Panc1 (cell line): ENCODE measurements at regions not wholly inside any gene's neighbourhood (a gene's known extent, or its start where the extent isn't known, plus 50 kb on each side); places are given as distances from the start of the nearest gene placed in this dataset.

Experiments used
- ATAC-seq: fragments of 200-7000 bp; cut with Tn5 transposase; 2 replicates; pipeline ENCODE4 v1.9.1; 2020; ENCODE audit warnings: mild to moderate bottlenecking, moderate library complexity
- BruUV-seq: library from RNA; stranded (reverse); fragments of 400-500 nt; replicated peaks from 2 replicates; lab custom pipeline; 2021; lab: Mats Ljungman, UMichigan
- CTCF ChIA-PET: fragments of 300-600 bp; sonication (Branson Sonifier 250); formaldehyde crosslinking; loops from one replicate; lab custom pipeline; 2022; ENCODE audit warnings: antibody characterized with exemption; lab: Charles Lee
- POLR2A ChIA-PET: fragments of 300-600 bp; sonication (Branson Sonifier 250); formaldehyde crosslinking; loops from one replicate; lab custom pipeline; 2022; ENCODE audit warnings: antibody characterized with exemption; lab: Charles Lee
- DNase-seq: peaks from one replicate; pipeline ENCODE4 v3.0.0-alpha.2; 2010; ENCODE audit warnings: low read depth, low spot score
- H3K27ac ChIP-seq: 2 replicates; pipeline ENCODE4 v1.5.1; 2011; ENCODE audit warnings: mild to moderate bottlenecking, low read length, inconsistent platforms
- H3K27me3 ChIP-seq: fragments of 200-500 bp; sonication (Bioruptor generic); 2 replicates; pipeline ENCODE4 v1.6.0; 2014; ENCODE audit warnings: low read length, inconsistent platforms; ENCODE audit not compliant: control insufficient read depth, insufficient read depth
- H3K36me3 ChIP-seq: fragments of 200-500 bp; sonication (Bioruptor generic); 2 replicates; pipeline ENCODE4 v1.5.1; 2014; ENCODE audit warnings: inconsistent platforms, mild to moderate bottlenecking, low read length, moderate library complexity; ENCODE audit not compliant: control insufficient read depth, insufficient read depth
- H3K4me1 ChIP-seq: 2 replicates; pipeline ENCODE4 v1.5.1; 2011; ENCODE audit warnings: inconsistent platforms, mild to moderate bottlenecking, low read length, moderate library complexity; ENCODE audit not compliant: control insufficient read depth, insufficient read depth
- H3K4me3 ChIP-seq, 2 experiments: 2 replicates each; pipeline ENCODE4 v1.5.1; 2011 to 2012; ENCODE audit warnings: low read depth in 2 of 2, low read length in 2 of 2, mild to moderate bottlenecking in 2 of 2, inconsistent platforms in 1 of 2, moderate library complexity in 1 of 2
- H3K9me3 ChIP-seq: fragments of 200-500 bp; sonication (Bioruptor generic); 2 replicates; pipeline ENCODE4 v1.5.1; 2014; ENCODE audit warnings: low read depth, mild to moderate bottlenecking, inconsistent platforms, low read length, moderate library complexity; ENCODE audit not compliant: control insufficient read depth, insufficient read depth
- POLR2AphosphoS5 ChIP-seq: IDR thresholded peaks from 2 replicates; pipeline ENCODE4 v1.6.1; 2012; ENCODE audit warnings: mild to moderate bottlenecking, low read depth, low read length, moderate library complexity
- SIN3A ChIP-seq: IDR thresholded peaks from 2 replicates; pipeline ENCODE4 v1.6.1; 2012; ENCODE audit warnings: low read depth, mild to moderate bottlenecking, low read length, moderate library complexity, borderline replicate concordance; ENCODE audit not compliant: insufficient read depth
- TCF7L2 ChIP-seq: IDR thresholded peaks from 2 replicates; pipeline ENCODE4 v1.6.1; 2011; ENCODE audit warnings: mild to moderate bottlenecking, low read depth, low read length, inconsistent platforms
- in situ Hi-C: cut with HindIII; loops from 2 replicates; pipeline ENCODE4 v1.10.0; 2016; ENCODE audit warnings: low sequenced_read_pairs, low pct_unique_long_range_greater_than_20kb
- intact Hi-C: fragments of 100-400 bp; cut with micrococcal nuclease; formaldehyde crosslinking; loops from one replicate; pipeline ENCODE4 v1.10.0; 2022; ENCODE audit not compliant: unreplicated experiment
- TF ChIP-seq, protein P1 (sequence below): fragments of 450-650 bp; IDR thresholded peaks from 2 replicates; pipeline ENCODE4 v1.5.1; 2017; ENCODE audit warnings: mild to moderate bottlenecking
- TF ChIP-seq, protein P2 (sequence below), 2 experiments: IDR thresholded peaks; 2 replicates each; pipeline ENCODE4 v1.6.1; 2011 to 2012; ENCODE audit warnings: low read depth in 2 of 2, control low read depth in 1 of 2, low read length in 1 of 2, mild to moderate bottlenecking in 1 of 2, moderate library complexity in 1 of 2; ENCODE audit not compliant: insufficient read depth in 1 of 2

DNA sequence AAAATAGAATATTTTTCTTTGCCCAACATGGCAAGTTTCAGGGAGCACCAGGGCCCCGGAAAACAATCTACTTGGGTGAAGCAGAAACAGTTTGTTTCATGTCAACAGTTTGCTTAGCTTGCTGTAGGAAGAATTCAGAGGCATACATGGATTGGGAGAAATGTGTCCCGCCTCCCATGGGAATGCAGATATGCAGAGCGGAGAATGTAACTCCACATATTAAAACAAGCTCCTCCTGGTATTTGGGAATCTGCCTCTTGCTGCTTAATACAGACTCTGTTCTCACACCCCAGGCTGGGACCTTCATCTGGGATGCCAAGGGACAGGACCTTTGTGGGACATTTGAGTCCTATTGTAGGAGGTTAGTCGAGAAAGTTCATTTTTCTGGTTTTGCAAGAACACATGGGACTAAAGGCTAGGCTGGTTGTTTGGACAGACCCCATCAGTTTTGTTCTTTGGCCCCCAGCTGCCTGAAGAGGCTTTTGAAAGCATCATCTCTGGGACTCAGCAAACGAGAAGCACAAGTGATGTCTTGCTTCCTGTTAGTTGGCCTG is 220.5 kb upstream of the ADRA1B start:
- no peaks in the 10 kb centered on the region for H3K4me1 ChIP-seq
- H3K36me3 ChIP-seq, result no peaks in the 10 kb centered on the region
- no peaks in the 10 kb centered on the region for H3K9me3 ChIP-seq
- DNase-seq (no peak), ATAC-seq (no peak)
- ChIA-PET CTCF (no interaction called here), POLR2A (no interaction called here)
- no TSS peak for BruUV-seq
- H3K4me3 ChIP-seq, result no peak overlapping the region
- no peak overlapping the region for H3K27ac ChIP-seq
- H3K27me3 ChIP-seq, result no peaks in the 10 kb centered on the region
- no peak for TF ChIP-seq POLR2AphosphoS5
- intact Hi-C loops (no loop called here), in situ Hi-C loops (no loop called here)

DNA sequence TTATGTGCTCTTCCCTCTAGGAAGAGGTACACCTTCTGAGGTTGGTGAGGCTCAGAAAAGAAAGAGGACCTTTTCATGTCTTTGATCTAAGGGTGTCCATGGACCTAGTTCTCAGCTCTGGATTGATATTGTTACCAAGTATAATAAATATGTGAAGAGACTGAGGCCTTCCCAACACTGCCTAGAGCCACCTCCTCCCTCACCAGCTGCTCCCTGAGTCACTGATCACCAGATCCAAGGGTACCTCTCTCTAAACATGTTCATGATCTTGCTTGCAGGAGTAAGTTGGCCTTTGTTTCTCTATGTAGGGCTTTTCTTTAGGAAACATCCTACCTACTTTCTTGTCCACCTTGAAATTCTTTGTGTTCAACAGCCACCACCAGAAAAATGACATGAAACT is 218.8 kb upstream of the ADRA1B start:
- ATAC-seq, result no peak
- DNase-seq, result no peak
- in situ Hi-C loops, result no loop called here
- no peaks in the 10 kb centered on the region for H3K36me3 ChIP-seq
- H3K27me3 ChIP-seq, result no peaks in the 10 kb centered on the region
- H3K4me1 ChIP-seq, result no peaks in the 10 kb centered on the region
- H3K9me3 ChIP-seq, result no peaks in the 10 kb centered on the region
- TF ChIP-seq, protein P1, sequence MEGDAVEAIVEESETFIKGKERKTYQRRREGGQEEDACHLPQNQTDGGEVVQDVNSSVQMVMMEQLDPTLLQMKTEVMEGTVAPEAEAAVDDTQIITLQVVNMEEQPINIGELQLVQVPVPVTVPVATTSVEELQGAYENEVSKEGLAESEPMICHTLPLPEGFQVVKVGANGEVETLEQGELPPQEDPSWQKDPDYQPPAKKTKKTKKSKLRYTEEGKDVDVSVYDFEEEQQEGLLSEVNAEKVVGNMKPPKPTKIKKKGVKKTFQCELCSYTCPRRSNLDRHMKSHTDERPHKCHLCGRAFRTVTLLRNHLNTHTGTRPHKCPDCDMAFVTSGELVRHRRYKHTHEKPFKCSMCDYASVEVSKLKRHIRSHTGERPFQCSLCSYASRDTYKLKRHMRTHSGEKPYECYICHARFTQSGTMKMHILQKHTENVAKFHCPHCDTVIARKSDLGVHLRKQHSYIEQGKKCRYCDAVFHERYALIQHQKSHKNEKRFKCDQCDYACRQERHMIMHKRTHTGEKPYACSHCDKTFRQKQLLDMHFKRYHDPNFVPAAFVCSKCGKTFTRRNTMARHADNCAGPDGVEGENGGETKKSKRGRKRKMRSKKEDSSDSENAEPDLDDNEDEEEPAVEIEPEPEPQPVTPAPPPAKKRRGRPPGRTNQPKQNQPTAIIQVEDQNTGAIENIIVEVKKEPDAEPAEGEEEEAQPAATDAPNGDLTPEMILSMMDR, result no peak
- TF ChIP-seq POLR2AphosphoS5 (no peak), SIN3A (no peak), TCF7L2 (no peak)
- TF ChIP-seq, protein P2, sequence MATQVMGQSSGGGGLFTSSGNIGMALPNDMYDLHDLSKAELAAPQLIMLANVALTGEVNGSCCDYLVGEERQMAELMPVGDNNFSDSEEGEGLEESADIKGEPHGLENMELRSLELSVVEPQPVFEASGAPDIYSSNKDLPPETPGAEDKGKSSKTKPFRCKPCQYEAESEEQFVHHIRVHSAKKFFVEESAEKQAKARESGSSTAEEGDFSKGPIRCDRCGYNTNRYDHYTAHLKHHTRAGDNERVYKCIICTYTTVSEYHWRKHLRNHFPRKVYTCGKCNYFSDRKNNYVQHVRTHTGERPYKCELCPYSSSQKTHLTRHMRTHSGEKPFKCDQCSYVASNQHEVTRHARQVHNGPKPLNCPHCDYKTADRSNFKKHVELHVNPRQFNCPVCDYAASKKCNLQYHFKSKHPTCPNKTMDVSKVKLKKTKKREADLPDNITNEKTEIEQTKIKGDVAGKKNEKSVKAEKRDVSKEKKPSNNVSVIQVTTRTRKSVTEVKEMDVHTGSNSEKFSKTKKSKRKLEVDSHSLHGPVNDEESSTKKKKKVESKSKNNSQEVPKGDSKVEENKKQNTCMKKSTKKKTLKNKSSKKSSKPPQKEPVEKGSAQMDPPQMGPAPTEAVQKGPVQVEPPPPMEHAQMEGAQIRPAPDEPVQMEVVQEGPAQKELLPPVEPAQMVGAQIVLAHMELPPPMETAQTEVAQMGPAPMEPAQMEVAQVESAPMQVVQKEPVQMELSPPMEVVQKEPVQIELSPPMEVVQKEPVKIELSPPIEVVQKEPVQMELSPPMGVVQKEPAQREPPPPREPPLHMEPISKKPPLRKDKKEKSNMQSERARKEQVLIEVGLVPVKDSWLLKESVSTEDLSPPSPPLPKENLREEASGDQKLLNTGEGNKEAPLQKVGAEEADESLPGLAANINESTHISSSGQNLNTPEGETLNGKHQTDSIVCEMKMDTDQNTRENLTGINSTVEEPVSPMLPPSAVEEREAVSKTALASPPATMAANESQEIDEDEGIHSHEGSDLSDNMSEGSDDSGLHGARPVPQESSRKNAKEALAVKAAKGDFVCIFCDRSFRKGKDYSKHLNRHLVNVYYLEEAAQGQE (IDR thresholded peaks at IDR 0.05; ENCODE audit: insufficient read depth in 1 of 2, low read depth in 2 of 2, low read length in 1 of 2), result no peak
- no peak overlapping the region for H3K4me3 ChIP-seq
- CTCF ChIA-PET, result no interaction called here
- POLR2A ChIA-PET, result no interaction called here
- BruUV-seq, result no TSS peak
- intact Hi-C loops, result no loop called here
- no peak overlapping the region for H3K27ac ChIP-seq

DNA sequence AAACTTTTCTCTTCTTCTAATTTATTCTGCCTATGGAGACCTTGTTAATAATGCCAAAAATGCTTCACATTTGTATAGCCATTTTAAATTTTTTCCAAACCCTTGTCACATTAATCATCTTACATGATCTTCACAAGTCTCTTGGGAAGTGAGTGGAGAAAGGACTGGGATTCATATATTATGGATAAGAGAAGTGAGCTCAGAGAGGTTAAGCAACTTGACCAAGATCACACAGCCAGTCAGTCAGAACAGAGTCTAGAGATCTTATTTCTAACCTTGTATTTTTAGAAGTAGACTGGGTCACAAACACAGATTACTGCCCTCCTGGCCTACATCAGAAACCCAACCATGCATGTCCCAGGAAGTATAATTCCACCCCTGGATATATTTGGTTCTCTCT is 218.0 kb upstream of the ADRA1B start:
- POLR2A ChIA-PET, result no interaction called here
- H3K9me3 ChIP-seq, result no peaks in the 10 kb centered on the region
- no peak overlapping the region for H3K4me3 ChIP-seq
- BruUV-seq, result no TSS peak
- CTCF ChIA-PET, result no interaction called here
- no peak overlapping the region for H3K27ac ChIP-seq
- in situ Hi-C loops (no loop called here), intact Hi-C loops (no loop called here)
- H3K27me3 ChIP-seq, result no peaks in the 10 kb centered on the region
- H3K36me3 ChIP-seq, result no peaks in the 10 kb centered on the region
- no peak for TF ChIP-seq TCF7L2
- TF ChIP-seq, protein P2 (IDR thresholded peaks at IDR 0.05; ENCODE audit: insufficient read depth in 1 of 2, low read depth in 2 of 2, low read length in 1 of 2), result no peak
- TF ChIP-seq, protein P1, result no peak
- TF ChIP-seq POLR2AphosphoS5, result no peak
- no peak for TF ChIP-seq SIN3A
- DNase-seq, result no peak
- H3K4me1 ChIP-seq, result no peaks in the 10 kb centered on the region
- ATAC-seq, result no peak
